GM21367 (cell line): ENCODE measurements at regions not wholly inside any gene's neighbourhood (a gene's known extent, or its start where the extent isn't known, plus 50 kb on each side); places are given as distances from the start of the nearest gene placed in this dataset.

Experiments
- ATAC-seq: cut with Tn5 transposase; IDR thresholded peaks from one replicate; pipeline ENCODE4 v1.9.1; 2021; ENCODE audit not compliant: unreplicated experiment

GRCh38 chr4:173932701-173933100, 350.8 kb downstream of the FBXO8 start:
- no peak for ATAC-seq

- ATAC-seq: no peak
These were observed 353.0 kb downstream of the FBXO8 start for GRCh38 chr4:173930329-173930967.

GRCh38 chr4:173929921-173930320, 353.5 kb downstream of the FBXO8 start:
- ATAC-seq: no peak

GRCh38 chr4:173924561-173924960, 358.9 kb downstream of the FBXO8 start:
- ATAC-seq: peak; percentile 61

GRCh38 chr4:173919861-173920260, 363.6 kb downstream of the FBXO8 start:
- ATAC-seq: no peak

- ATAC-seq: no peak
These were observed 364.3 kb downstream of the FBXO8 start for GRCh38 chr4:173919196-173919595.

- no peak for ATAC-seq
These were observed 366.1 kb downstream of the FBXO8 start for GRCh38 chr4:173917255-173917960.

- no peak for ATAC-seq
These were observed 370.0 kb downstream of the FBXO8 start for GRCh38 chr4:173913496-173913895.

GRCh38 chr4:173912384-173912783, 371.1 kb downstream of the FBXO8 start:
- ATAC-seq: no peak

- no peak for ATAC-seq
These were observed 372.6 kb downstream of the FBXO8 start for GRCh38 chr4:173910891-173911290.

GRCh38 chr4:173909294-173909693, 374.2 kb downstream of the FBXO8 start:
- no peak for ATAC-seq

- ATAC-seq: no peak
These were observed 369.8 kb upstream of the HAND2 start for GRCh38 chr4:173899813-173900212.

- no peak for ATAC-seq
These were observed 361.0 kb upstream of the HAND2 start for GRCh38 chr4:173891072-173891471.

- no peak for ATAC-seq
These were observed 353.8 kb upstream of the HAND2 start for GRCh38 chr4:173883821-173884220.

- ATAC-seq: no peak
These were observed 350.9 kb upstream of the HAND2 start for GRCh38 chr4:173880897-173881296.

- no peak for ATAC-seq
These were observed 349.5 kb upstream of the HAND2 start for GRCh38 chr4:173879509-173879908.

GRCh38 chr4:173878701-173879100, 348.7 kb upstream of the HAND2 start:
- ATAC-seq: no peak

GRCh38 chr4:173871643-173872042, 341.6 kb upstream of the HAND2 start:
- no peak for ATAC-seq

- ATAC-seq: no peak
These were observed 336.4 kb upstream of the HAND2 start for GRCh38 chr4:173866322-173867026.

GRCh38 chr4:173862754-173863153, 332.7 kb upstream of the HAND2 start:
- ATAC-seq: no peak

- no peak for ATAC-seq
These were observed 330.1 kb upstream of the HAND2 start for GRCh38 chr4:173860094-173860493.

- no peak for ATAC-seq
These were observed 329.2 kb upstream of the HAND2 start for GRCh38 chr4:173859091-173859713.
